Right renal pelvis (tissue), 4 donors: ENCODE measurements at regions not wholly inside any gene's neighbourhood (a gene's known extent, or its start where the extent isn't known, plus 50 kb on each side); places are given as distances from the start of the nearest gene placed in this dataset.

Experiments
- DNase-seq, 4 donors: peaks; one replicate each; pipeline ENCODE4 v3.0.0-alpha.2; 2013; ENCODE audit warnings: low read depth in 4 of 4, low spot score in 3 of 4, missing footprints in 1 of 4

DNA sequence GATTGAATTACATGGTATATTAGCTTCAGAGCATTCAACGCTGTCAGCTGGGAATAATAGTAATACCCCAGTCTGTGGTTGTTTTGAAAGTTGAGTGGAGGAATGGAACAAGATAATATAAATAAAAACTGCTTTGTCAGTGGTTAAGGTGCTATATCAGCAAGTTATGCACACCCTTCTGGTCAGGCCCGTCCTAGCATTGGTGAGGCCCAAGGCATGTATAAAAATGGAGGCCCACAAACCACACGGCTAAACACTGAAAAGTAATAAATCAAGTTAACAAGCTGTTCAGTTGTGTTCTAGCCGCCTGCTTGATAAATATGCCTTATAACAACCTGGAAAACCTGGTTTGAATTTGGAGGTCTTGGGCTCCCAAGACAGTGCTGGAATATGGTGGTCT lies 77.4 kb downstream of the PSMG1 start:
- DNase-seq, result no peak

GRCh38 chr21:39105341-39105765 lies 77.9 kb downstream of the PSMG1 start:
- DNase-seq, result no peak

GRCh38 chr21:39104911-39105310 lies 78.3 kb downstream of the PSMG1 start:
- no peak for DNase-seq

DNA sequence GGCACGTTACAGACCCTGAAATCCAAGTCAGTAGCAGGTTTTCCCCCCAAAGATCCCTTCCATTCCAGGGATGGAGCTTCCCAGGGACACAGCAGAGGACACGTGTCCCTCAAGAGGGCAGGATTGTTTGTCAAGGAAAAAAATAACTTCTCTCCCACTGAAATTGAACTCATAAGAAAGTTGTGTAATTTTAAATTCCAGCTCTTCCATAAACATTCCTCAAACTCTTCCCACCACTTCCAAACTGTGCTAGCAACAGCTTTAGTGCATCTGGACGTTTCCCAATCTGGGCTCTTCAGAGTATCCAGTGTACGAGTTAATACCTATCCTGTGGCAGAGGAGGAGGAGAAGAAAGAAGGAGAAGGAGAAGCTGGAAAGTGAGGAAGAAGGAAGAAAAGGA lies 79.6 kb downstream of the PSMG1 start:
- DNase-seq, result no peak

- no peak for DNase-seq
Observed at GRCh38 chr21:39099859-39100258, 83.4 kb downstream of the PSMG1 start.

DNA sequence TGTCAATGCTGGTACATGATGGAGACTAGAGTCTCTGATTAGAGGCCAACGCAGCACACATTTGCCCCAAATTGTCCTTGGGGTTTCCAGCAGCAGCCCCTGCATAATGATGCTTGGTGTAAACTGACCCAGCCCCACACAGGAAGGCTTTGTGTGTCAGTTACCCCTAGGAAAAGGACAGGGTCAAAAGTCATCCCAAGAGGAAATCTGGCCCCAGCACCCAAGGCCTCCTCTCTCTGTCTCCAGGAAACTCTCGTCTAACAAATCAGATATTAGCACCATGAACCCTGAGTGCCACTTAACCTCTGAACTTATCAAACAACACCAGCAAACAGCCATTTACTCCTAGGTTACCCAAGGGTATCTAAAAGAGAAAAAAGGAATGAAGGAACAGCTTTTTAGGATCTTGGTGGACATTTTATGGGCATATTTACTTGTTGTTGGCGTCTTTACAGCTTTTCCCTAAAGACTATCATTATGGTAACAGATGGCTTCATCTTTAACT lies 84.5 kb downstream of the PSMG1 start:
- peak in 3 of 4 donors; percentile 56 to 61 (median 61) for DNase-seq

GRCh38 chr21:39097981-39098380 lies 85.3 kb downstream of the PSMG1 start:
- no peak for DNase-seq

- DNase-seq, result no peak
Observed at GRCh38 chr21:39097335-39097861, 85.9 kb downstream of the PSMG1 start.

DNA sequence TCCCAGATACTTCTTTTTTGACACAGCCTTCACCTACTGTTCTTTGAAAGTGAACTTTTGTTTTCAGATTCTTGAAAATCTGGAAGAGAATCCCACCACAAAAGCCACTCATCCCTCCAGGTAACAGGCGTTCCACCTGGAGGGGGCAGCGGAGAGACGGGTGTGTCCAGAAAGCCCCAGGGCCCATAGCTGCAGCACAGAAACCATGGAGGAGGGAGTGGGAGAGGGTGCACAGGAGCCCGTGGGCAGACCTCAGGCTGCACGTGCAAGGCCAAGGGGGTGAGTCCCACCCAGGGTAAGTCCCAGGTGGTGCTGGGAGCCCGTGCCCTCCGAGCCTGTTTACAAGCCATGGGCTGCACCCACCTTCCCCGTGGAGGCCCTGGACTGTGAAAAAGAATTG lies 86.5 kb downstream of the PSMG1 start:
- DNase-seq, result no peak

DNA sequence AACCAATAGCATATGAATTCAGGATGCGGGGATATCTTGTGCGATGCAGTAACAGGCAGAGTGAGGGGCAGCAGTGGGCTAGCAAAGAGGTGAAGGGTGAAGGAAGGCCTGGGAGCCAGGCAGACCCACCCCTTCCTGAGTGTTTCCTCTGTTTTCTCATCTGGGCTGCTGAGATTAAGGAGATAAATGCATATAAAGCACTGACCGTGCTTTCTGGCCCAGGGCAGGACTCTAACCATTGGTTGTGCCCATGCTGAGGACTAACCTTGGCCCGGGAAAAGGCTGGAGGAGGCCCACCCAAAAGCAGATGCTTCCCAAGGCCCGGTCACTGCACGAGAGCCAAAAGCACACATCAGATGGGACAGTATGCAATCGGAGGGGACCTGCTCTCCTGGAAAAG lies 87.6 kb downstream of the PSMG1 start:
- DNase-seq, result no peak

DNA sequence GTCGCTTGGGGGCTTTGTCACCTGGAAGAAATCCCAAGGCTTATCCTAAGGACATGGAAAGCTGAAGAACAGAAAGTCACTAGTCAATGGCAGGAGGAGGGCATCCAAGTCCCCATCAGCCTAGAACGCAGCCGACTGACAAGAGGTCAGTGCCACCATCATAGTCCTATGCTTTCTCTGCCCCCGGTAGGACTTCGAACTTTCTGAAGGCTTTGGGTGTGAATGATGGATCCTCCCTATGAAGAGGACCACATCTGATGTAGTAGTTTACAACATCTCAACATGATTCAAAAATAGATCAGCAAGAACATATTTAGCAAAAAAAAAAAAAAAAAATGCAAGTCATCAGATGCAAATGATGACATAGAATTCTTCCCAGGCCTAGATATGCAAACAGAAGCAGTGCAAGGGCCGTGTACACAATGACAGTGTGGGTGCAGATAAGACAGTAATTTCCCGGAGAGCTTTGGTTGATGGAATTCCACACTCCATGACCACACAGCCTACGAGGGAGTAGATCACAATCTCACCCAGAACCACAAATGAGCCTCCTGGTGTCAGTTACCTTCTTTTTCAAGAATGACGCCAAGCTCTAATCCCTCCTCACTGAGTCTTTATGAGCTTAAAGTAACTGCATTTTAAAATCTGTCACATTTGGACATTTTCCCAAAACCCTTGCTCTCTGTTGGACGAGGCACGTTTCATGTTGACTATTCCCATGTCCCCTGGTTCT lies 88.2 kb downstream of the PSMG1 start:
- DNase-seq, result no peak

DNA sequence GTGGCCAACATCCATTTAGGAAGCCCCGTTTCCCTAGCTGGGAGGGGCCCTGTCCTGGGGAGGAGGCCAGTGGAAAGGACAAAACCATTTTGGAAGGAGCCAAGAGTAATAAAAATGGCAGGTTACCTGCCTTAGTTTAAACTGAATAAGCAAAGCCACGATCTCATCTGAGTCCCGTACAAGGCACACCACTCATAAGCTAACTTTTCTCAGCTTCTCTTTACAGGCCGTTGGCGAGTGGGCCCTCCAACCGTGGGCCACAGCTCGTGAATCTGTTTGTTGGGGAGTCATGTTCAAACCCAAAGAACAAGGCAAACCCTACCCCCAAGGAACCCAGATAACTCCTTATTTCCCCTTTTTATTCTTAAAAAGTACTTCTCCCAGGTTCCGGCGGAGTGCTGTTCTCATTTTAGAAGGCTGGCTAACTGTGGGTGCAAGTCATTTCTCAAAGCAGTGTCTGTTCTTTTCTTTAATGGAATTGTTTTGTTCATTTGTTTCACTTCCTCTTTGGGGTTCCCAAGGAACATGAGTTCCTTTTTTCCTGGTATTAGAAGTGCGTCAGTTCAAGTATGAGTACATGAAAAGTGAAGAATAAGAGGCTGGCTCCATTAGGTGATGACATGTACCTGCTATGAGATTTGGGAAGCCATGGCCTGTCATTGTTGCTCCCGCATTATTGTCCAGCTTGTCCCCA lies 89.0 kb downstream of the PSMG1 start:
- DNase-seq, result no peak

- no peak for DNase-seq
Observed at GRCh38 chr21:39093526-39093925, 89.7 kb downstream of the PSMG1 start.

DNA sequence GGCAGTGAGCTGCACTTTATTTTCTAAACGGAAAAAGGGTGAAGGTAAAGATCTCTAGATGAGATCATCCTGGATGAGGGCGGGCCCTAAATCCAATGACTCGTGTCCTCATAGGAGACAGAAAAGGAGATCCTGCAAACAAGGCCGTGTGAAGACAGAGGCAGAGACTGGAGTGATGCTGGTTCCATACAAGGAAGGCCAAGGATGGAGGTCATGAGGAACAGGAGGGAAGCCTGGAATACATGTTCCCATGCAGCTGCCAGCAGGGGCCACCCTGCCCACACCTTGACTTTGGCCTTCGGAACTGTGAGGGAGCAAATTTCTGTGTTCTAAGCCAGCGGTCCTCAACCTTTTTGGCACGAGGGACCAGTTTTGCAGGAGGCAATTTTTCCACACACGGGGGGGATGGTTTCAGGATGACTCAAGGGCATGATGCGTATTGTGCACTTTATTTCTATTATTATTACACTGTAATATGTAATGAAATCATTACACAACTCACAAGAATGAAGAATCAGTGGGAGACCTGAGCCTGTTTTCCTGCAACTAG lies 94.3 kb downstream of the PSMG1 start:
- DNase-seq, result no peak

- DNase-seq, result no peak
Observed at GRCh38 chr21:39088031-39088370, 95.2 kb downstream of the PSMG1 start.

DNA sequence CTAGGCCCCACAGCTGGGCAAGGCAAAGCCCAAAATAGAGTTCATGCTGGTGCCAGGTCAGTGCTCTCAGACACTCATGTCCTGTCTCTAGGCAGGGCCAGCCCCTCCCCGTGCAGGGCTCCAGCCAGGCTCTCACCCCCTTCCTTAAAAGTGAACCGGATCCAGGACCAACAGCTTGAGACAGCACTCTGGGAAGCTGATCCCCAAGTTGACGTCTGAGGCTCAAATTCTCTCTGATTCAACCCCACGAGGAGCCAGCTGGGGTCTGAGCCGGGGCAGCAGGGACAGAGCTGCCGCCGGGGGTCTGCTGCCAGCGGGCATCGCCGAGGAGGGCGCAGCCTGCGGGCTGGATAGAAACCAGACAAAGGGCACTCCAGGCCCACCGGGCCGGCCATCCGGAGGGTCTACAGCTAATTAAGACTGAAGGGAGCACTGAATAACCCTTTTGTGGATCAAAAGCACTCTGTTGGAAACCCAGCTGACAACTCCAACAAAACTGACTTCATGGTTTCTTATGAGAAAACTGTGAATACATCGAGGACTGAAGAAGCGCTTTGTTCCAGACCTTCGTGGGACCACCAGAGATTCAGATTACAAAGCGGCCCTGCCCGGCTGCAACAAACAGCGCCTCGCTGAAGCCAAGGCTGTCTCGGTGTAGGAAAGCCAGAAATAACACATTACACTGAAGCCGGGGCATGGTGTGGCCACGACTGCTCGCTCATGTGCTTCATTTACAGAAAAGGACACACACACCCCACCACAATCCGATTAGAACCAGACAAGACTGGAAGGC lies 95.8 kb downstream of the PSMG1 start:
- no peak for DNase-seq

DNA sequence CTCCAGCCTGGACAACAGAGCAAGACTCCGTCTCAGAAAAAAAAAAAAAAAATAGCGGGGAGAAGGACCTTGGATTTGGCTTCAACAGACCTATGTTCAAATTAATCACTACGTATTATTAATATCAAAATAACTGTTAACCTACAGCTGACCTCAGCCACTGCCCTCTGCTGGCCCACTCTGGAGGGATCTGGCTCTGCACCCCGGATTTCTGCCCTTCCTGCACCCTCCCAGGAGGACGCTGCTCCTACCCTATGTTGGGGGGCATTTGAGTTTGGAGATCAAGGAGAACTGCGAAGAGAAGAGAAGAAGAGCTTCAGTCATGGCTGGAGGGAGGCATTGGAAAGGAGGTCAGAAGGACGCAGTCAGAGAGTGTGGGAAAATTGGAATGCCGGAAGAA lies 96.7 kb downstream of the PSMG1 start:
- DNase-seq, result no peak

DNA sequence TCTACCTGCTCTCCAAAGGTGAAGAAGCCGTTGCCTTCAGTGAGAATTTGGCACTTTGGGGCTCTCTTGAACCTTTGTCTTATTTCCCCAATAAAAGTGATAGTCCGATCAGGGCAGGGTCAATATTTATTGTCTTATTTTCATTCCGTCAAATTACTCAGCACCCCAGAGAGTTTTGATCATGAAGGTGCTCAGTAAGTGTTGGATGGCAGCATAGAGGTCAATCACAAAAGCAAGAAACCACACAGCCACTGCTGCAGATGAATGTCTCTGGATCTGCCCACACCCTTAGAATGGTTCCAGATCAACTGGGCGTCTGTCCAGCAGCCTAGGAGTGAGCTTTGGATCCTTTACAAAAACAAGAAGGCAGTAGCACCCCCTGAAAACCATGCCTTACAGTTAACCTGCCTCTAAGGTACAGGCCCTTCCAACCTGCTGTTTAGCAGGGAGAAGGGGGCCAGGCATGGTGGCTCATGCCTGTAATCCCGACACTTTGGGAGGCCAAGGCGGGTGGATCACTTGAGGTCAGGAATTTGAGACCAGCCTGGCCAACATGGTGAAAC lies 97.3 kb downstream of the PSMG1 start:
- DNase-seq, result no peak

DNA sequence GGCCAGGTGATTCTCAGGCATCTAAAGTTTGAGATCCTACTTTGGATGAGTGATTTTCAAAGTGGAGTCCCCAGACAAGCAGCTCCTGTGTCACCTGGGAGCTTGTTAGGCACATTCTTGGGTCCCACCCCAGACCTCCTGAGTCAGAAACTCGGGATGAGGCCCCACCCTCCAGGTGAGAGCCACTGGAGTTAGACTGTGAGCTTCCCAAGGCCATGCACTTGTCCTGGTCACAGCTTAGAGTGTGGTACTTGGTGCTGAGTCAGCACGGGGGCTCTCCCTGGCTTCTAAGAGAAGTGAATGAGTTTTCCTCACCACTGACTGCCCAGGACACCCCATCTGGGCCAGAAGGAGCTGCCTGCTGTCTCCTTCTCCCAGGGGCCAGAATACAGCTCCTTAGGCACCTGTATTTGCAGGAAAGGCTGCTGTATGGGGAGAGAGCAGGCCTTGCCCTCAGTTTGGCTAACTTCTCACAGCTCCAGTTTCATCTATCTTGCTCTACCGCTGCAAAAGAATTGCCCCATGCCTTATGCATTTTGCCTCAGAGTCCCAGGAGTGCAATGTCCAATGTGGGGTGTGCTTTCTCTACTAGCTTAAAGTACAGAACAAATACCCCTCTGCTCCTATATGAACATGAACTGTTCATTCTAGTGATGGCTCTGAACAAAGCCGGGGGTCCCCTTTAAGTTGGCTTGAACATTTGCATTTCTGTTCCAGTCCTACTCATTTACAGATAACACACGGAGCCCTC lies 98.1 kb downstream of the PSMG1 start:
- DNase-seq, result no peak

- DNase-seq, result no peak
Observed at GRCh38 chr21:39084073-39084472, 99.2 kb downstream of the PSMG1 start.
